Heart right ventricle (tissue), 16 donors: ENCODE measurements at regions not wholly inside any gene's neighbourhood (a gene's known extent, or its start where the extent isn't known, plus 50 kb on each side); places are given as distances from the start of the nearest gene placed in this dataset.
A peak's percentile ranks its signal among the peaks of the same experiment; 100 is the strongest.

Experiments used
- ATAC-seq, 8 donors: fragments of 200-7000 bp; cut with Tn5 transposase; one replicate each; pipeline ENCODE4 v1.9.1; 2020; ENCODE audit warnings: mild to moderate bottlenecking in 8 of 8, moderate library complexity in 8 of 8, moderate number of reproducible peaks in 1 of 8
- DNase-seq, 2 donors: peaks; one replicate each; pipeline ENCODE4 v3.0.0-alpha.2; 2020
- H3K27ac ChIP-seq, 10 donors: fragments of 200-600 bp; sonication (generic) in 2 of 10; one replicate each; pipeline versions ENCODE4 v1.5.0 to v1.8.0; 2020 to 2022; ENCODE audit warnings: mild to moderate bottlenecking in 3 of 10
- H3K27me3 ChIP-seq, 7 donors: fragments of 200-600 bp; one replicate each; pipeline ENCODE4 v1.8.0; 2021 to 2022; ENCODE audit warnings: mild to moderate bottlenecking in 2 of 7
- H3K36me3 ChIP-seq, 9 donors: fragments of 200-600 bp; sonication (generic) in 1 of 9; one replicate each; pipeline versions ENCODE4 v1.5.0 to v1.8.0; 2020 to 2022; ENCODE audit warnings: mild to moderate bottlenecking in 2 of 9
- H3K4me1 ChIP-seq, 9 donors: fragments of 200-600 bp; sonication (generic) in 1 of 9; one replicate each; pipeline versions ENCODE4 v1.5.0 to v1.8.0; 2020 to 2022; ENCODE audit warnings: mild to moderate bottlenecking in 4 of 9
- H3K4me3 ChIP-seq, 10 donors: fragments of 200-600 bp; sonication (generic) in 2 of 10; one replicate each; pipeline versions ENCODE4 v1.5.0 to v1.8.0; 2020 to 2022; ENCODE audit warnings: mild to moderate bottlenecking in 7 of 10, moderate library complexity in 2 of 10
- H3K9me3 ChIP-seq, 11 donors: fragments of 200-600 bp in 10 of 11; sonication (generic) in 2 of 11; one replicate each; pipeline versions ENCODE4 v1.5.0 to v1.8.0; 2013 to 2022; ENCODE audit warnings: mild to moderate bottlenecking in 2 of 11, control low read depth in 1 of 11, moderate library complexity in 1 of 11
- whole genome bisulfite sequencing, 2 donors: extraction: QIAGEN DNeasy Blood & Tissue Kit; methylation state at CpG; one replicate each; pipeline ENCODE4 v1.1.7; 2013; ENCODE audit warnings: inconsistent platforms in 1 of 2; 5-methylcytosine and 5-hydroxymethylcytosine counted together
- intact Hi-C, 10 donors: fragments of 100-400 bp; cut with DNase I; formaldehyde crosslinking; loops; one replicate each; pipeline versions ENCODE4 v1.11.1 to v1.14.2; 2022
- TF ChIP-seq, protein P1 (sequence below), 9 donors: fragments of 200-600 bp; sonication (generic) in 2 of 9; IDR thresholded peaks; one replicate each; pipeline versions ENCODE4 v1.5.0 to v1.8.0; 2021 to 2022; ENCODE audit warnings: antibody characterized with exemption in 9 of 9, mild to moderate bottlenecking in 5 of 9, moderate library complexity in 1 of 9
- donor health status: Arrhythmogenic right ventricular cardiomyopathy.
- donor health status: ischemic (EF 13 %, LVEDD 7.1; RV severe dilation, severe dysfunction).
- donor health status: healthy with polysubstance abuse.
- donor health status: DM: no; HTN: yes; CAD: no.
- donor health status: DM: no; HTN: no; CAD: no.
- donor health status: ischemic (EF 25% LVEDD 6.9; RV normal size, moderate dysfunction).
- donor health status: ischemic (EF 25% LVEDD 5.7; RV mildly dilated, moderate dysfunction).
- donor health status: healthy.
- donor health status: DM: yes; HTN: yes; CAD: no.
- donor health status: Ischemic cardiomyopathy.
- donor health status: ischemic (EF 35%, LVEDD 5.7; RV mildly dilated, moderate dysfunction).
- donor health status: nonischemic (EF 11% LVEDD 7.7; RV severe dilation, severe dysfunction).
- donor health status: DM: yes; HTN: yes; CAD: no.
- donor health status: PGD.
- donor health status: ischemic (EF 29% LVEDD 5.4; RV normal size, mild dysfunction).
- donor health status: nonischemic (EF 23%, LVEDD 6.1; RV moderate dilation, normal function).

GRCh38 chrX:13940671-13941070, 89.0 kb downstream of the GEMIN8 start:
- Histone ChIP-seq H3K4me1 (peaks cover 0 to 7% (median 0%) of the 10 kb centered on the region in 9 donors), H3K36me3 (no peaks in the 10 kb centered on the region), H3K9me3 (no peaks in the 10 kb centered on the region), H3K27me3 (peaks cover 0 to 71% (median 0%) of the 10 kb centered on the region in 7 donors), H3K4me3 (no peak overlapping the region), H3K27ac (no peak overlapping the region)
- DNase-seq (no peak), ATAC-seq (no peak)
- WGBS, 2 donors, result 69 to 73% methylated on average over 2 of the region's 2 CpGs
- TF ChIP-seq, protein P1, sequence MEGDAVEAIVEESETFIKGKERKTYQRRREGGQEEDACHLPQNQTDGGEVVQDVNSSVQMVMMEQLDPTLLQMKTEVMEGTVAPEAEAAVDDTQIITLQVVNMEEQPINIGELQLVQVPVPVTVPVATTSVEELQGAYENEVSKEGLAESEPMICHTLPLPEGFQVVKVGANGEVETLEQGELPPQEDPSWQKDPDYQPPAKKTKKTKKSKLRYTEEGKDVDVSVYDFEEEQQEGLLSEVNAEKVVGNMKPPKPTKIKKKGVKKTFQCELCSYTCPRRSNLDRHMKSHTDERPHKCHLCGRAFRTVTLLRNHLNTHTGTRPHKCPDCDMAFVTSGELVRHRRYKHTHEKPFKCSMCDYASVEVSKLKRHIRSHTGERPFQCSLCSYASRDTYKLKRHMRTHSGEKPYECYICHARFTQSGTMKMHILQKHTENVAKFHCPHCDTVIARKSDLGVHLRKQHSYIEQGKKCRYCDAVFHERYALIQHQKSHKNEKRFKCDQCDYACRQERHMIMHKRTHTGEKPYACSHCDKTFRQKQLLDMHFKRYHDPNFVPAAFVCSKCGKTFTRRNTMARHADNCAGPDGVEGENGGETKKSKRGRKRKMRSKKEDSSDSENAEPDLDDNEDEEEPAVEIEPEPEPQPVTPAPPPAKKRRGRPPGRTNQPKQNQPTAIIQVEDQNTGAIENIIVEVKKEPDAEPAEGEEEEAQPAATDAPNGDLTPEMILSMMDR (IDR thresholded peaks at IDR 0.05), result no peak
- intact Hi-C loops, result no loop called here

- no peak overlapping the region for H3K4me3 ChIP-seq
- no peak for DNase-seq
- peaks cover 0 to 78% (median 0%) of the 10 kb centered on the region in 7 donors for H3K27me3 ChIP-seq
- intact Hi-C loops, result no loop called here
- TF ChIP-seq, protein P1 (IDR thresholded peaks at IDR 0.05), result no peak
- H3K27ac ChIP-seq, result no peak overlapping the region
- WGBS, 2 donors, result 53 to 57% methylated on average over 6 of the region's 6 CpGs
- no peaks in the 10 kb centered on the region for H3K9me3 ChIP-seq
- H3K4me1 ChIP-seq, result peaks cover 0 to 7% (median 0%) of the 10 kb centered on the region in 9 donors
- no peak for ATAC-seq
- H3K36me3 ChIP-seq, result no peaks in the 10 kb centered on the region
These were observed 89.7 kb downstream of the GEMIN8 start for GRCh38 chrX:13939741-13940597.

DNA sequence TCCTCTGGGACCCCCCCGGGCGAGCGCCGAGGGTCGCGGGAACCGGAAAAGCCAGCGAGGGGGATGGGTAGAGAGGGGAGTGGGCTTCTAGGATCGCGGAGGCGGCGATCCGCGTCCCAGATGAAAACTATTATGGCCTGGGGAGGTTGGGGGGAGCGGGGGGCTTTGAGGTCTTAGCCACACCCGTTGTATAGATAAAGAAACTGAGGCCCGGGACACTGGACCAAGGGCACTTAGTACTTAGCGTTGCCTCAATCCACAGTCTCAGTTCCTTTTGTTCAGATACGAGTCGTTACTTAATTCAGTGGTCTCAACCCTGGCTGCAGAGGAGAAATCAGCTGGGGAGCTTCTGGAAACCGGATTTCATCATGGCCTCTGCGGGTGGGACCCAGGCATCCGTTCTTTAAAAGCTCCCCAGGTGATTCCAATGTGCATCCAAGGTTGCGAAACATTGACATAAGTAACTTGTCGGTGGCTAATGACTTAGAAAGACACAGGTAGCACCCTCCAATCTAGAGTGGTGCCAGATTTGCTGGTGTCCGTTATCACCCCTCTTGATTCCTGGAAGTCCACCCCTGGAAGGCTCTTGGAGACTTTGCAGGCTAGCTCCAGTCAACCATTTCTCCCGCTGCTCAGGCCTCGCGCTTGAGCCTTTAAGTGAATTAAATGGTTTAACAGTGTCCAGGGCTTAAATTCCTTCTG, 90.7 kb downstream of the GEMIN8 start:
- H3K27me3 ChIP-seq, result peaks cover 0 to 87% (median 0%) of the 10 kb centered on the region in 7 donors
- DNase-seq (no peak), ATAC-seq (no peak)
- TF ChIP-seq, protein P1 (IDR thresholded peaks at IDR 0.05), result no peak
- H3K36me3 ChIP-seq, result no peaks in the 10 kb centered on the region
- no peak overlapping the region for H3K27ac ChIP-seq
- H3K4me1 ChIP-seq, result peaks cover 0 to 7% (median 0%) of the 10 kb centered on the region in 9 donors
- intact Hi-C loops, result no loop called here
- H3K9me3 ChIP-seq, result no peaks in the 10 kb centered on the region
- WGBS, 2 donors, result 11 to 16% methylated on average over 25 to 28 of the region's 29 CpGs
- peak overlapping the region; percentile 25 to 62 (median 56) for H3K4me3 ChIP-seq

- Histone ChIP-seq H3K36me3 (no peaks in the 10 kb centered on the region), H3K27me3 (peaks cover 0 to 91% (median 0%) of the 10 kb centered on the region in 7 donors), H3K4me3 (peak overlapping the region; percentile 25 to 62 (median 56)), H3K4me1 (peaks cover 0 to 7% (median 0%) of the 10 kb centered on the region in 9 donors), H3K9me3 (no peaks in the 10 kb centered on the region), H3K27ac (peak overlapping the region in 1 of 10 donors; percentile 4)
- TF ChIP-seq, protein P1 (IDR thresholded peaks at IDR 0.05), result no peak
- 0 to 1% methylated on average over 37 to 74 of the region's 91 CpGs for WGBS, 2 donors
- DNase-seq (peak; percentile 3 to 16), ATAC-seq (peak; percentile 44 to 71 (median 54))
- intact Hi-C loops, result no loop called here
These were observed 91.5 kb downstream of the GEMIN8 start for GRCh38 chrX:13938051-13938828.
